IPS-18c (cell line): ENCODE measurements at regions not wholly inside any gene's neighbourhood (a gene's known extent, or its start where the extent isn't known, plus 50 kb on each side); places are given as distances from the start of the nearest gene placed in this dataset.
"Not testable (repeated sequence)": the region's sequence is repeated elsewhere in the genome, so short reads cannot be mapped to it uniquely, and the experiment has no call there.

Experiments used
- H3K4me3 ChIP-seq: 2 replicates; pipeline ENCODE4 v1.7.0; 2013; ENCODE audit warnings: low read depth, mild to moderate bottlenecking, low read length, moderate library complexity; ENCODE audit not compliant: insufficient read depth
- H3K9me3 ChIP-seq: one replicate; pipeline ENCODE4 v1.6.1; 2013; ENCODE audit warnings: mild to moderate bottlenecking, low read length, moderate library complexity; ENCODE audit not compliant: control insufficient read depth, insufficient read depth

- H3K4me3 ChIP-seq, result no peak overlapping the region
These were observed 511.8 kb downstream of the EDEM1 start for GRCh38 chr3:5699313-5699712.

GRCh38 chr3:5699811-5700210, 512.3 kb downstream of the EDEM1 start:
- Histone ChIP-seq H3K9me3 (peaks cover 2% of the 10 kb centered on the region), H3K4me3 (no peak overlapping the region)

More at GRCh38 chr3:5699313-5699712, 511.8 kb downstream of the EDEM1 start:
- peaks cover 2% of the 10 kb centered on the region for H3K9me3 ChIP-seq

- H3K9me3 ChIP-seq, H3K4me3 ChIP-seq: not testable (repeated sequence)
These were observed 513.5 kb downstream of the EDEM1 start for GRCh38 chr3:5701005-5701404.

GRCh38 chr3:5707794-5708193, 520.3 kb downstream of the EDEM1 start:
- Histone ChIP-seq H3K9me3 (no peaks in the 10 kb centered on the region), H3K4me3 (no peak overlapping the region)

GRCh38 chr3:5709714-5710113, 522.2 kb downstream of the EDEM1 start:
- Histone ChIP-seq H3K4me3 (no peak overlapping the region), H3K9me3 (no peaks in the 10 kb centered on the region)

GRCh38 chr3:5710718-5711117, 523.2 kb downstream of the EDEM1 start:
- no peak overlapping the region for H3K4me3 ChIP-seq

GRCh38 chr3:5717254-5717653, 529.7 kb downstream of the EDEM1 start:
- no peak overlapping the region for H3K4me3 ChIP-seq
- peaks cover 2% of the 10 kb centered on the region for H3K9me3 ChIP-seq

More at GRCh38 chr3:5710718-5711117, 523.2 kb downstream of the EDEM1 start:
- peaks cover 2% of the 10 kb centered on the region for H3K9me3 ChIP-seq

GRCh38 chr3:5719668-5720067, 532.2 kb downstream of the EDEM1 start:
- not testable (repeated sequence) for H3K4me3 ChIP-seq, H3K9me3 ChIP-seq

- no peak overlapping the region for H3K4me3 ChIP-seq
These were observed 538.3 kb downstream of the EDEM1 start for GRCh38 chr3:5725801-5726200.

GRCh38 chr3:5726621-5727020, 539.1 kb downstream of the EDEM1 start:
- no peaks in the 10 kb centered on the region for H3K9me3 ChIP-seq

More at GRCh38 chr3:5725801-5726200, 538.3 kb downstream of the EDEM1 start:
- no peaks in the 10 kb centered on the region for H3K9me3 ChIP-seq

GRCh38 chr3:5727743-5728484, 540.4 kb downstream of the EDEM1 start:
- H3K9me3 ChIP-seq, result no peaks in the 10 kb centered on the region
- no peak overlapping the region for H3K4me3 ChIP-seq

More at GRCh38 chr3:5726621-5727020, 539.1 kb downstream of the EDEM1 start:
- no peak overlapping the region for H3K4me3 ChIP-seq

GRCh38 chr3:5729852-5730251, 542.3 kb downstream of the EDEM1 start:
- Histone ChIP-seq H3K4me3 (no peak overlapping the region), H3K9me3 (no peaks in the 10 kb centered on the region)

- Histone ChIP-seq H3K4me3 (no peak overlapping the region), H3K9me3 (no peaks in the 10 kb centered on the region)
These were observed 543.6 kb downstream of the EDEM1 start for GRCh38 chr3:5731100-5731499.

GRCh38 chr3:5732081-5732480, 544.6 kb downstream of the EDEM1 start:
- Histone ChIP-seq H3K4me3 (no peak overlapping the region), H3K9me3 (no peaks in the 10 kb centered on the region)

- no peak overlapping the region for H3K4me3 ChIP-seq
- no peaks in the 10 kb centered on the region for H3K9me3 ChIP-seq
These were observed 546.5 kb downstream of the EDEM1 start for GRCh38 chr3:5733995-5734394.

GRCh38 chr3:5735896-5736295, 548.4 kb downstream of the EDEM1 start:
- no peaks in the 10 kb centered on the region for H3K9me3 ChIP-seq
- H3K4me3 ChIP-seq, result no peak overlapping the region

GRCh38 chr3:5739299-5739935, 551.9 kb downstream of the EDEM1 start:
- no peak overlapping the region for H3K4me3 ChIP-seq

GRCh38 chr3:5739949-5740348, 552.4 kb downstream of the EDEM1 start:
- no peak overlapping the region for H3K4me3 ChIP-seq
- H3K9me3 ChIP-seq, result no peaks in the 10 kb centered on the region

More at GRCh38 chr3:5739299-5739935, 551.9 kb downstream of the EDEM1 start:
- H3K9me3 ChIP-seq, result no peaks in the 10 kb centered on the region
